Erythroblast (primary cell): ENCODE measurements at regions not wholly inside any gene's neighbourhood (a gene's known extent, or its start where the extent isn't known, plus 50 kb on each side); places are given as distances from the start of the nearest gene placed in this dataset.

Experiments used
- GATA1 ChIP-seq: IDR thresholded peaks from 2 replicates; pipeline ENCODE4 v1.6.1; 2011; ENCODE audit warnings: low read depth, mild to moderate bottlenecking, control low read depth, low read length, moderate library complexity
- POLR2A ChIP-seq: IDR thresholded peaks from 2 replicates; pipeline ENCODE4 v1.6.1; 2011; ENCODE audit warnings: mild to moderate bottlenecking, low read length

DNA sequence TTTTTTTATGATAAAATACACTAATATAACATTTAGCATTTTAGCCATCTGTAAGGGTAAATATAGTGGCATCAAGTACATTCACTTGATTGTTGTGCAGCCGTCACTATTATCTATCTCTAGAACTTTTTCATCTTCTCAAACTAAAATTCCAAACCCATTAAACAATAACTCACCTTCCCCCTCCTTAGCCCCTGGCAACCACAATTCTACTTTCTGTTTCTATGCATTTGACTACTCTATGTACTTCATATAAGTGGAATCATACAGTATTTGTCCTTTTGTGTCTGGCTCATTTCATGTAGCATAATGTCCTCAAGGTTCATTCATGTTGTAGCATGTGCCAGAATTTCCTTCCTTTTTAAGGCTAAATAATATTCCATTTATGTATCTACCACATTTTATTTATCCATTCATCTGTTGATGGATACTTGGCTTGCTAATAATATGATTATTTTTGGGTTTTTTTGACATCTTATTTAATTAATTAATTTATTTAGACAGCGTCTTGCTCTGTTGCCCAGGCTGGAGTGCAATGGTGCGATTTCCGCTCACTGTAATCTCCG, 69.6 kb upstream of the MACF1 start:
- TF ChIP-seq POLR2A (no peak), GATA1 (no peak)
